HG03354 (cell line): ENCODE measurements at regions not wholly inside any gene's neighbourhood (a gene's known extent, or its start where the extent isn't known, plus 50 kb on each side); places are given as distances from the start of the nearest gene placed in this dataset.

ENCODE experiments used
- ATAC-seq: cut with Tn5 transposase; IDR thresholded peaks from one replicate; pipeline ENCODE4 v1.9.1; 2021; ENCODE audit warnings: mild to moderate bottlenecking; ENCODE audit not compliant: unreplicated experiment, poor library complexity, severe bottlenecking

GRCh38 chr1:212556822-212557549, 51.6 kb upstream of the ATF3 start:
- ATAC-seq: no peak

GRCh38 chr1:212557739-212558692, 50.5 kb upstream of the ATF3 start:
- ATAC-seq: peak; percentile 38

GRCh38 chr1:212558693-212559480, 49.7 kb upstream of the ATF3 start:
- ATAC-seq: peak; percentile 96
